ENCODE measurements at regions not wholly inside any gene's neighbourhood (a gene's known extent, or its start where the extent isn't known, plus 50 kb on each side); places are given as distances from the start of the nearest gene placed in this dataset.

DNA sequence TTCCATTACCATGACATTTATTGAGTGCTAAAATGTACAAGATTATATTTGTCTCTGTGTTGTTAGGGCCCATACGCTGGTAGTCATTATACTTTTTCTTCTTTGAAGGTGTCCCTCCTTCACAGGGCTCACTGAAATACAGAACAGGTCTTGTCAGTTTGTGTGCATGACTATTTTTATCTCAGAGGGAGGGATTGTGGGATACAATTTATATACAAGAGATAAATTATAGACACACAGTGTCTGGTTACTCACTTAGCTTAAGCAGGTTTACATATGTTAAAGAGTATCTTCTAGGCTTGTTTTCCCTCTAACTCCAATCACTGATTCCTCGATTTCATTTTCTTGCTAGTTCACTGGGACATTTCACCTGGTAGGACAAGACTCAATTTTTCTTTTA is 143.3 kb upstream of the GUCY1A1 start:
- TF ChIP-seq CTCF (IDR thresholded peaks at IDR 0.05; ENCODE audit: insufficient read depth, low read length) (no peak), GABPA (IDR thresholded peaks at IDR 0.05; ENCODE audit: low read depth) (no peak), SPI1 (IDR thresholded peaks at IDR 0.05; ENCODE audit: borderline replicate concordance, low read depth) (no peak), POLR2AphosphoS5 (IDR thresholded peaks at IDR 0.05; ENCODE audit: low read depth) (no peak)
- TF ChIP-seq, protein P1, sequence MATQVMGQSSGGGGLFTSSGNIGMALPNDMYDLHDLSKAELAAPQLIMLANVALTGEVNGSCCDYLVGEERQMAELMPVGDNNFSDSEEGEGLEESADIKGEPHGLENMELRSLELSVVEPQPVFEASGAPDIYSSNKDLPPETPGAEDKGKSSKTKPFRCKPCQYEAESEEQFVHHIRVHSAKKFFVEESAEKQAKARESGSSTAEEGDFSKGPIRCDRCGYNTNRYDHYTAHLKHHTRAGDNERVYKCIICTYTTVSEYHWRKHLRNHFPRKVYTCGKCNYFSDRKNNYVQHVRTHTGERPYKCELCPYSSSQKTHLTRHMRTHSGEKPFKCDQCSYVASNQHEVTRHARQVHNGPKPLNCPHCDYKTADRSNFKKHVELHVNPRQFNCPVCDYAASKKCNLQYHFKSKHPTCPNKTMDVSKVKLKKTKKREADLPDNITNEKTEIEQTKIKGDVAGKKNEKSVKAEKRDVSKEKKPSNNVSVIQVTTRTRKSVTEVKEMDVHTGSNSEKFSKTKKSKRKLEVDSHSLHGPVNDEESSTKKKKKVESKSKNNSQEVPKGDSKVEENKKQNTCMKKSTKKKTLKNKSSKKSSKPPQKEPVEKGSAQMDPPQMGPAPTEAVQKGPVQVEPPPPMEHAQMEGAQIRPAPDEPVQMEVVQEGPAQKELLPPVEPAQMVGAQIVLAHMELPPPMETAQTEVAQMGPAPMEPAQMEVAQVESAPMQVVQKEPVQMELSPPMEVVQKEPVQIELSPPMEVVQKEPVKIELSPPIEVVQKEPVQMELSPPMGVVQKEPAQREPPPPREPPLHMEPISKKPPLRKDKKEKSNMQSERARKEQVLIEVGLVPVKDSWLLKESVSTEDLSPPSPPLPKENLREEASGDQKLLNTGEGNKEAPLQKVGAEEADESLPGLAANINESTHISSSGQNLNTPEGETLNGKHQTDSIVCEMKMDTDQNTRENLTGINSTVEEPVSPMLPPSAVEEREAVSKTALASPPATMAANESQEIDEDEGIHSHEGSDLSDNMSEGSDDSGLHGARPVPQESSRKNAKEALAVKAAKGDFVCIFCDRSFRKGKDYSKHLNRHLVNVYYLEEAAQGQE (IDR thresholded peaks at IDR 0.05; ENCODE audit: insufficient replicate concordance, low read depth), result no peak
- Histone ChIP-seq H3K4me3 (replicated peaks; ENCODE audit: insufficient read depth, low read length) (no peak overlapping the region), H3K27me3 (ENCODE audit: insufficient read depth, poor library complexity, severe bottlenecking) (no peaks in the 10 kb centered on the region), H3K27ac (replicated peaks) (no peak overlapping the region)
- no peak for DNase-seq (ENCODE audit: low read depth in 1 of 2, low spot score in 1 of 2)

DNA sequence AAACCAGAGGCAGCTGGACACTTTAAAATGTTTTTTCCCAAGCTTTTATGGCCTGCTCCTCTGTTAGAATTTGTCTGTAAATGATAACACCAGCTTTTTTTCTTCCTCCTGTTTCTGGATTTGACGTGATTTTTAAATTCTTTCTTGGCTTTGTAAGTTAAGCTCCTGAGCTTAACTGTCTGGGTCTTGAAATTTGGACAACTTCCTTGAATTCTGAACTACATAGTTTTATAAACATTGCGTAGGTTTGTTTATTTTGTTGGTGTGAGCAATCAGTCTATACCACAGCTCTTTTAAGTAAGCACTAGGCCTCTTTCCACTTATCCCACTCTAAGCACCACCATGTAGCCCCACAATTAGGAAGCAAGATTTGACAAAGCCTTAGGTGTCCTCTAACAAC is 144.4 kb upstream of the GUCY1A1 start:
- no peak for DNase-seq (ENCODE audit: low read depth in 1 of 2, low spot score in 1 of 2)
- Histone ChIP-seq H3K4me3 (replicated peaks; ENCODE audit: insufficient read depth, low read length) (no peak overlapping the region), H3K27ac (replicated peaks) (no peak overlapping the region), H3K27me3 (ENCODE audit: insufficient read depth, poor library complexity, severe bottlenecking) (no peaks in the 10 kb centered on the region)
- no peak for TF ChIP-seq POLR2AphosphoS5 (IDR thresholded peaks at IDR 0.05; ENCODE audit: low read depth)
- no peak for TF ChIP-seq CTCF (IDR thresholded peaks at IDR 0.05; ENCODE audit: insufficient read depth, low read length)
- TF ChIP-seq, protein P1 (IDR thresholded peaks at IDR 0.05; ENCODE audit: insufficient replicate concordance, low read depth), result no peak
- TF ChIP-seq GABPA (IDR thresholded peaks at IDR 0.05; ENCODE audit: low read depth), result no peak
- TF ChIP-seq SPI1 (IDR thresholded peaks at IDR 0.05; ENCODE audit: borderline replicate concordance, low read depth), result no peak

DNA sequence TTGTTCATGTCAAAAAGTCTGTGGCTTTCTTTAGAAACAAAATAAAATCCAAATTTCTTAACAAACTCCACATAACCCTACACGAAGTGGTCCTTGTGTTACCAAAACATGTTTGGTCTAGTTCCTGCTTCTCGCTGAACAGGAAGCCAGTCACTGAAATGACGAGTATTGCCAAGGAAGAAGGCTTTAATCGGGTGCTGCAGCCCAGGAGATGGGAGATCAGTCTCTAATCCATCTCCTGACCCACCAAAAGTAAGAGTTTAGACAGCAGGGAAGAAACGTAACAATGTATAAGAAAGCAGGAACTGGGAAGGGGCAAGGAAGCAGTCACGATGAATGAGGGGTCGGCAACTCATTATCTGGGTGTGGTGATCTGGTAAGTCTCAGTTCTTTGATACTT is 144.6 kb upstream of the MAP9 start:
- H3K27ac ChIP-seq (replicated peaks), result no peak overlapping the region
- H3K4me3 ChIP-seq (replicated peaks; ENCODE audit: insufficient read depth, low read length), result no peak overlapping the region
- no peaks in the 10 kb centered on the region for H3K27me3 ChIP-seq (ENCODE audit: insufficient read depth, poor library complexity, severe bottlenecking)
- no peak for DNase-seq (ENCODE audit: low read depth in 1 of 2, low spot score in 1 of 2)
- TF ChIP-seq SPI1 (IDR thresholded peaks at IDR 0.05; ENCODE audit: borderline replicate concordance, low read depth) (no peak), CTCF (IDR thresholded peaks at IDR 0.05; ENCODE audit: insufficient read depth, low read length) (no peak)
- TF ChIP-seq, protein P1 (IDR thresholded peaks at IDR 0.05; ENCODE audit: insufficient replicate concordance, low read depth), result no peak
